HG03565 (cell line): ENCODE measurements at regions not wholly inside any gene's neighbourhood (a gene's known extent, or its start where the extent isn't known, plus 50 kb on each side); places are given as distances from the start of the nearest gene placed in this dataset.
"Not testable (repeated sequence)": the region's sequence is repeated elsewhere in the genome, so short reads cannot be mapped to it uniquely, and the experiment has no call there.

Experiments
- ATAC-seq: cut with Tn5 transposase; IDR thresholded peaks from one replicate; pipeline ENCODE4 v1.9.1; 2021; ENCODE audit warnings: mild to moderate bottlenecking, moderate library complexity; ENCODE audit not compliant: unreplicated experiment

DNA sequence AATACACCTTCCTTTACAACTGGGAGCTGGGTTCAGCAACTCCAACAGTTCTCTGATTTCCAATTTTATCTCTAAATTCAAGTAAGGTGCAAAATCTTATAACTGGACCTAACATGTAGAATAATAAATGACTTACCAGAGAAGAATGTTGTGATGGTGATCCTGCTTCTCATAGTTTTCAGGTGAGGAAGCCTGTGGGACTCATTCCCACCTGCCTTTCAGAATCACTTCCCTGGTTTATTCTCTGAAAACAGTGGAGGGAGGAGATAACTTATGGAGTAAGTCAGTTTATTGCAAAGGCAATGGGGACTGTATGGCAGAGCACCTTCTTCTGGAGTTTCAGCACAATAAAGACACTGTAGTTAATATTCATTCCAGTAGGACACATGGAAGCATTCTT, 1188.2 kb upstream of the FAM98A start:
- ATAC-seq, result no peak

DNA sequence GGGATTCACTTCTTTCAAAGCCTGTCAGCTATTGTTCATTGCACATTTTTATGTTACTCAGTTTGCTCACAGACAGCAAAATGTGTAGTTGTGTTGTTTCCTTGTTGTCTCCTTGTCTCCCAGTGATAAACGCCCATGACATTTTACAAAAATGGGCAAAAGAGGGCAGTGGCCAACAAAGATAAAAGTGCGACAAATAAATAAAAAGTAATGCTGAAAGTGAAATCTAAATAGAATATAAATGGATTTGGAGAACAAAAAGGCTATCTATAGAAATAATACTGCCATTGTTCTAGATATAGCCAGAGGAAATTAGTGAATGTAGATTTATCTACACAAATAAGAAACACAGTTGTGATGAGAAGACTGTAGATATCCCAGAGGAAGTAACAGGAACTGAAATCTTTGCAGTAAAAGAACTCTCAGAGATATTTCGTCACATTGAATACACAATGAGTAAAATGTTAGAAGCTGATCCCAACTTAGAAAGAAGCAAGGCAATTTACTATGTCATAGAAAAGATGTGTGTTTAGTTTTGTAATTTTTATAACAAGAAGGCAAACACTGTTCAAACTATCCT, 1186.2 kb upstream of the FAM98A start:
- ATAC-seq, result no peak

DNA sequence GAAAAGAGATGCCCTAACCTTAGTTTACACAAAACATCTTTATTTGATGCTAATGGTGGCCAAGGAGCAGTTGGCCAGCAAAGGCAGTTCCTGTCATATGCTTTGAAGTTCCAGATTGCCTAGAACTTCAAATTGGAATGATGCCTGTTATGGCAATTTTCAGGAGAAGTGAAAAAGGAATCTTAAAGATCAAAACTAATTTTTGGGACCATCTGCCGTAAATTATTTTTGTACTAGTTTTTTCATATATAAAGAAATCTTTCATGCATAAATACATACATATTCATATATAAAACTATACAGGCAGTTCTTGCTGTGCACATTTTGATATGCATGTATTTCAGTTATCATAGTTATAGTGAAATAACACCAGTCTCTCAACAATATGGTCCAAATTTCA, 1185.6 kb upstream of the FAM98A start:
- ATAC-seq, result no peak

DNA sequence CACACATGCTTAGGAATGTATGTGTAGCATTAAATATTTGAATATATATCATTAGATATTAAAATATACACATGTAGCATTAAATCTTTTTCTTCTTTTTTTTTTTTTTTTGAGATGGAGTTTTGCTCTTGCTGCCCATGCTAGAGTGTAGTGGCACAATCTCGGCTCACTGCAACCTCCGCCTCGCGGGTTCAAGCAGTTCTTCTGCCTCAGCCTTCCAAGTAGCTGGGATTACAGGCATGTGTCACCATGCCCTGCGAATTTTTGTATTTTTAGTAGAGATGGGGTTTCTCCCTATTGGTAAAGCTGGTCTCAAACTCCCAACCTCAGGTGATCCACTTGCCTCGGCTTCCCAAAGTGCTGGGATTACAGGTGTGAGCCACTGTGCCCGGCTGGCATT, 1151.6 kb upstream of the FAM98A start:
- ATAC-seq, result not testable (repeated sequence)

DNA sequence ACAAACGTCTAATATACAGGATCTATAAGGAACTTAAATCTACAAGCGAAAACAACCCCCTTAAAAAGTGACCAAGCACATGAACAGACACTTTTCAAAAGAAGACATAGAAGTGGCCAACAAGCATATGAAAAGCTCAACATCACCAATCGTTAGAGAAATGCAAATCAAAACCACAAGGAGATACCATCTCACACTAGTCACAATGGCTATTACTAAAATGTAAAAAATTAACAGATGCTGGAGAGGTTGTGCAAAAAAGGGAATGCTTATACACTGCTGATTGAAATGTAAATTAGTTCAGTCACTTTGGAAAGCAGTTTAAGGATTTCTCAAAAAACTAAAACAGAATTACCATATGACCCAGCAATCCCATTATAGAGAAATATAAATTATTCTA, 1148.5 kb upstream of the FAM98A start:
- no peak for ATAC-seq

DNA sequence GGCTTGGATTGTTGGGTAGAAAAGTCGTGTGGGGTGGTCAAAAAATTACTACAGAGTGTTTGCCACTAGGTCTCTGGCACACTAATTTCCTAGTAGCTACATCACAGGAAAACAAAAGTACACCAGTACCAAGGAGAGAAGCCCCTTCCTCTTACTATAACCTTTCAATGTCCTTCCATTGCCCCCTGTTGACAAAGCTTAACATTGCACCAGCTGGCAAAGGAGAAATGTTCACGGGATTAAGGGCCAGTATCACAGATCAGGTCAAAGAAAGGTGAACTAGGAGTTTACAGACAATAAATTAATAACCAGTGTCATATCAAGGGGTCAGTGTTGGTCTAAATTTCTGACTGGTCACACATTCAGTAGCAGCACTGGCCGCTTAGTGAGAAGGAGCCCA, 1139.6 kb upstream of the FAM98A start:
- no peak for ATAC-seq

DNA sequence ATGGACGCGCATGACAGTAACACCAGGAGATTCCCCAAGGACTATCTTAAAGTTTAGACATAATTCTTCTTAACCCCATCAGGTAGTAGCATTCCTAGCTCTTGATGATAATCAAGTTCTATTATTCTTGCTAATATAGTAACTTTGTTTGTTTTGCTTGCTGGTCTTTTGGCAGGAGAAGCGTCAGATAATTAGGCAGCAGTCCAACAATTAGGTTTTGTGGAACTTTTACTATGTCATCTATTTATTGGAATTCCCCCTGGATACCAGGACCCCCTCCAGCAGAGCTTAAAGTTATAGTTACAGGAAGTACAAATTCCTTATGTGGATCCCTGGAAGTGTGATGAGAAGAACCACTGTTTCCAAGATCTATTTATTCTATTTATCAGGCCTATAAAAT, 1138.0 kb upstream of the FAM98A start:
- ATAC-seq, result no peak

DNA sequence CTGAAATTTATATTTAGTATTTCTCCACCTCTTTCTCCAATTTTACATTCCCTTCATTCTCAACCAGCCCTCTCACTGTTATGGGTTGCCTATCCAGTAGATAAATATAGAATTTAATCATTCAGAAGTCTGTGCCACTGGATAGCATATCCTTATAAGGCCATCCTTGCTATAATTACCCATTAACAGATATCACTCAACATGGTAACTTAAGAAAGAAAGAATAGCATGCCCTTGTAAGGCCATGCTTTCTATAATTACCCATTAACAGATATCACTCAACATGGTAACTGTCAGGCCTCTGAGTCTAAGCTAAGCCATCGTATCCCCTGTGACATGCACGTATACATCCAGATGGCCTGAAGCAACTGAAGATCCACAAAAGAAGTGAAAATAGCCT, 1137.4 kb upstream of the FAM98A start:
- ATAC-seq, result no peak

DNA sequence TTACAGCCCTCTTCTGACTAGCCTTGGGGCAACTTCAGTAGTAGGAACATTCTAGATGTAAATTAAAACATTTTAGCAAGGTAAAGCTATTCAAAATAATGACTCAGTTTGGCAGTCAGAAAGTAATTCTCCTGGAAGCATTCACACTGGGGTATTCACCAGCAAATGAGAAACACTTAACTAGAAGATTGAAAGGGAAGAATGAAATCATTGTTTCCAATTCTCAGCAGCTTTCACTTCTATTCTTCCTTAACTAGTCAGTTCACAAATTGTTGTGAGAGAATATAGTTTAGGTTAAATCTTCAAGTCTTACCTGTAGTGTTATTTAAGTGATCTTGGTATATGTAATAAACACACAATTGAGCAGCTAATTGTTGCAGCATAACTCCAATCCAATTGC, 1135.6 kb upstream of the FAM98A start:
- ATAC-seq, result no peak

DNA sequence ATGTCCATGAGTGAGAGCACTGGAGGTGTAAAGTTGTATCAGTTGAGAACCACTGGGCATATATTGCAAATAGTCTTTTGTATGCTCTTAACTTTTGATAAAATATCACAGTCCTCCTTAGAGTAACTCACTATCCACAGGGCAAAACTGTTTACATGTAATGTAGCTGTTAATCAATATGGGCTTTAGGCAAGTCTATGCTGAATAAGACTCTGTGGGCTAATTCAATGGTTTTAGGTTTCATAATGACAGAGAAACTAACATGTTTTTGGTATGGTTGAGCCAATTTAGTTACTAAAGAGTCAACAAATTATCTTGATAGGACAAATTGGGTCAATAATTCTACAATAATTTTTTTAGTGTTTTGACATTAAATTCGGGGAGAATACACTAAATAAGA, 1134.9 kb upstream of the FAM98A start:
- no peak for ATAC-seq

DNA sequence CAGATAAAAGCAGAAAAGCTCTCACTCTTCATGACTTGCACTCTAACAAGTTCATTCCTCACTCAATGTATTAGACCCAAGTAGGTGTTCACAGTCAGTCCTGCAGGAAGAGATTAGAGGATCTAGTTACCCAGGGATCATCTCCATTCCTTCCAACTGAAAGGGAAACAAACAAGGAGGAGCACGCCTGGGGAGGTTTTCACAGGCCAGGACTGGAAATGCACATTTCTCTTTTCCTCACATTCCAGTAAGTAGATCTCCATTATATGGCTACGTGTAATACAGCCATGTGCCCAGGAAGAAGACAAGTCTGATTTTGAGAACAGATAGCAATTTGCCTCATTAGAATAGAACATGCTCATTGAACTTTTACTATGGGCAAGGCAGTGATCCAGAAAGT, 1132.2 kb upstream of the FAM98A start:
- ATAC-seq, result no peak

DNA sequence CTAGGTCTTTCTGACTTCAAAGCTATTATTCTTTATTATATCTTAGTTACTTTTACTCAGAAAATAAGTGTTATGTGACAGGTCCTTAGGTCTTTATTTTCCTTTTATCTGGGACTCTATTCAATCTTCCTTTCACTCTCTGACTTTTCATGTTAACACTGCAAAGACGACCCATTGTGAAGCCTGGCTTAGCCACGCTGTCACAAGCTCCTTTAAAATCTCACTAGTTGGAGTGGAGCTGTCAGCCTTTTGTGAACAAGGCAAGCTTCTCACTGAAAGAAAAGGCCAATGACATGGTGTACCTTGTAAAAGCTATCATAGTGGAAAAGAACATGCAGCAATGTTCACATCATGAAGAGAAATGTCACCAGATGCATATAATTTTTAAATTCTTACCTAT, 1130.7 kb upstream of the FAM98A start:
- ATAC-seq, result no peak

DNA sequence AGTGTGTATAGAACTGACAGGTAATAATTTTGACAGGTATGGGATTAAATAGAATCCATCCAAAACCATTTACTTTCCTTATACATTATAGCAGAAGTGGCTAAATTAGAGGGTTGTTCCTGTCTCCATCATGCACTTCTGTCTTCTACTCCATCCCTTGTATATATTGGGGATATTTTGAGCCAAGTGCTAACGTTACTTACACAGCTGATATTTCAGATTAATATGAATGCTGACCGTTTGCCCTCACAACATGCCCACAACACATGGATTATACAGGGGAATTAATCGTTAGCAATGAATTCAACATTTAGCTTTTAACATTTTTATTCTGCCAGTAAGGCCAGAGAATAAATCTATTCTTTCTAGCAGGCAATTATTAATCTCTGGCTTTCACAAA, 1125.0 kb upstream of the FAM98A start:
- ATAC-seq, result no peak

DNA sequence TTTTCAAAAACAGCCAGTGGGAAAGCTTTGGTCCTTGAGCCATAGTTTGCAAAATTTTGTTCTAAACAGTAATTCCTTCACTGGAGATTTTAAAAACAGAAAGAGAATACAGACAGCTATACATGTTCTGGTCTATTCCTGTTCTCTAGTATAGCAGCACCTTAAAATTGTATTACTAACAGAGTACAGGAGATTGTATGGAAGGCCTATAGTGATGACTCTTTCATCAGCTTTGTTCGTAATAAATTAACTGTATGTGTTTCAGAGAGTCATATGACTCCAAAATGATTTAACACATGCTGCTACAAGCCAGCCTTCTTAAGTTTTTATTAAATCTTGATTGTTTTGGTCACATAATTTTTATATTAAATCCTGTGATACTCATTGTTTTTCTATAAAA, 1124.6 kb upstream of the FAM98A start:
- ATAC-seq, result no peak

DNA sequence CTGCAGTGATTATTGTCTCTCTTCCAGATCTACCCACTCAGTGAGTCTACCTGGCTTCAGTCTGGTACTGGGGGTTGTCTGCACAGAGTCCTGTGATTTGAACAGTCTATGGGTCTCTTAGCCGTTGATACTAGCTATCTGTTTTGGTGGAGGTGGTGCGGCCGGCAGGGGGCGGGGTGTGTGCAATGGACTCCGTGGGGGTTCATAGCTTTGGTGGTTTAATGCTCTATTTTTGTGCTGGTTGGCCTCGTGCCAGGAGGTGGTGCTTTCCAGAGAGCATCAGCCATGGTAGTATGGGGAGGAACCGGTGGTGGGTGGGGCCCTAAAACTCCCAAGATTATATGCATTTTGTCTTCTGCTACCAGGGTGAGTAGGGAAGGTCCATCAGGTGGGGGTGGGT, 1120.1 kb upstream of the FAM98A start:
- ATAC-seq, result no peak

DNA sequence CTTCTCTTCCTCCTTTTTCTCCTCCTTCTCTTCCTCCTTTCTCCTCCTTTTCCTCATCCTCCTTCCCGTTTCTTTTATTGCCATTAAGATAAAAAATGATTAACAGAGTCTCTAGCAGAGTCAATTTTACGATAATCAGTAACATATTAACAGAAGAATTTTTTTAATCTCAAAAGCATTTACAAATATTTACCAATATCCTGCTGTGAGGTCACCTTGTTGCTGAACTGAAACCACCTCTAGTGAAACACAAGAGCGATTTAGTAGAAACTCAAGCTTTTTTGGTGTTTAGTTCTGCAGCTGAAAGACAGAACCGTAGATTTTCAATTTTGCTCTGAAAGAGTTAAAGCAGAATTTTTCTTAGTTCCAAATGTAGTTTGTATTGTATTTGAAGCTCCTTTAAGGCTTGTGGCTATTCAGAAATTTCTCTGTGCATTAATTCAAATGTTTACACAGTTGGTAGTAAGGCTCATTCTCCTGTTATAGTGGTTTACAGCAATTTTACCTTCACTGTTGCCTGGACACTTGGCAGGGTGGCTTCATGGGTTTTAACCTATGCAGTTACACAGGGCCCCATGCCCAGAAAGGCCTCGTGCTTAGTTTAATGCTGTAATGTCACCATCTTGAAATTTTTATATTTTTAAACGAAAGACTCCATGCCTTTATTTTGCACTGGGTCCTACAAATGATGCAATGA, 1106.6 kb upstream of the FAM98A start:
- no peak for ATAC-seq

DNA sequence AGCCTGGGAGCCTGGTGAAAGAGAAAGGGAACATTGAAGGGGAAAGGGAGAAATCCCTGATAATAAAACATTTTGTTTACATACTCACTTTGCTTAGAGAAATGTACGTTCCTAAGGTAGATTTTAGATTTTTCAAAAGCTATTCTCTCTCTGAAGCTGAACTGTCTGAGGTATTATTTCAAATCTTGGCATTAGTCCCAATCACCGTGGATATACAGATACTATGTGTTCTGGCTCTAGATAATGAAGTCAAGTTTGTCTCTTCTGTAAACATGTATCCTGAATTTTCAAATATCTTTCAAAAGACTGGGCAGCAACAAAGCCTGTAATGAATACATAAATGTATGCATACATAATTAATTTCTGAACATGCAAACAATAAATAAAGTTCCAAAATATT, 1104.2 kb upstream of the FAM98A start:
- no peak for ATAC-seq

DNA sequence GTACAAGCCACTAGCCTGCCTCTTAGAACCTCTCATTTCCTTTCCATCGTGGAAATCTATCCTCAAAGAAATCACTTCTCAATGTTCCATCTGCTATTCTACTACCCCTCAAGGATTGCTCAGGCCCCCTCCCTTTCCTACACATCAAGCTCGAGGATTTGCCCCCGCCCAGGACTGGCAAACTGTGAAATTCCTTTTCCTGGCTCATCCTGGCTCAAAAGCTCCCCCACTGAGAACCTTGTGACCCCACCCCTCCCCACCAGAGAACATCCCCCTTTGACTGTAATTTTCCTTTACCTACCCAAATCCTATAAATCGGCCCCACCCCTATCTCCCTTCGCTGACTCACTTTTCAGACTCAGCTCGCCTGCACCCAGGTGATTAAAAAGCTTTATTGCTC, 1103.3 kb upstream of the FAM98A start:
- not testable (repeated sequence) for ATAC-seq

DNA sequence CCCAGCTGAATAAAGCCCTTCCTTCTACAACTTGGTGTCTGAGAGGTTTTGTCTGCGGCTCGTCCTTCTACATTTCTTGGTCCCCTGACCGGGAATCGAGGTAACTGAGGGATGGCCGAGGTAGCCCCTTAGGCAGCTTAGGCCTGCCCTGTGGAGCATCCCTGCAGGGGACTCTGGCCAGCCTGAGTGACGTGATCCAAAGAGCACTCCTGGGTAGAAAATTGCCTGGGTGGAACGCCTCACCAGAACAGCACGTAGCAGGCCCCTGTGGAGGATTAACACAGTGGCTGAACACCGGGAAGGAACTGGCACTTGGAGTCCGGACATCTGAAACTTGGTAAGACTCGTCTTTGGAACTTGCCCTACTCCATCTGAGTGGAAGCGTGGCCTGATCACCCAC, 1078.5 kb upstream of the FAM98A start:
- not testable (repeated sequence) for ATAC-seq

DNA sequence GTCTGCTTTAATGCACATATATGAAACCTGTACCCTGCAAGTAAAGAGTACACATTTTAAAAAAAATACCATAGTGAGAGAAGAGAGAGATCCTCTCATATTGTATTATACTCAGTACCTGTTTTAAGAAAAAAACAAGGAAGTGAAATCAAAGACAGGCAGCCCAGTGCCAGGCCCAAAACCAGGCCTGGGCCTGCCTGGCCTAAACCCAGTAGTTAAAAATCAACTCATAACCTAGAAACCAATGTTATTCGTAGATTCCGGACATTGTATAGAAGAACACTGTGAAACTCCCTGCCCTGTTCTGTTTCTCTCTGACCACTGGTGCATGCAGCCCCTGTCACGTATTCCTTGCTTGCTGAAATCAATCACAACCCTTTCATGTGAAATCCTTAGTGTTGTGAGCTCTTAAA, 1078.0 kb upstream of the FAM98A start:
- ATAC-seq, result not testable (repeated sequence)

DNA sequence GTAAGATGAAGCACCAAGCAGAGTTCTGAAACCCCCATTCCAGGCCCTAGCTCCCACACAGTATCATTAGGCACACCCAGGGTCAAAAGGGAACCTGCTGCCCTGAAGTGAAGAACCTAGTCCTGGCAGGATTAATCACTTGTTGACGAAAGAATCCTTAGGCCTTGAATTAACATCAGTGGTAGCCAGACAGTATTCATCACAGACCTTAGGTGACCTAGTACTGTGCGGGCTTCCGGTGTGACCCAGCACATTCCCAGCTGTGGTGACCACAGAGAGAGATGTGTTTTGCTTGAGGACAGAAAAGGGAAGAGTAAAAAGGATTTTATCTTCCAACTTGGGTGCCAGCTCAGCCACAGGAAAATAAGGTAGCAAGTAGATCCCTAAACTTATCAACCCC, 1071.4 kb upstream of the FAM98A start:
- no peak for ATAC-seq

DNA sequence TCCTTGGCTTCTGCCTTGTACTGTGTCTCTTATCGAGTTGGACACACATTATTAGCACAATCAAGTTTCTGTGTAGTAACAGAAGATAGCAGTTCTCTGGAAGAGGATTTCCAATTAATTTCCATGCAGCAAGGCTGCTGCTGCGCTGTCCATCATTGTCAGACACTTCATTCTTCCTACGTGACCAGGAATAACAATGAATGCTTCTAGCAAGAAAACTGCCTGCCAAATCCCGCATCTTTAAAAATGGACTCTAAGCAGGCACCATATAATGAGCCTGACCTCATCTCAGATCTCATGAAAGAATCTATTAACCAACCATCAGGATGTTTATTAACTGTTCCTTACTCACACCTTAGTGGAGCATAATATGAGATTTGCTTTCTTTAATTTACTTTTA, 1067.7 kb upstream of the FAM98A start:
- ATAC-seq, result no peak

DNA sequence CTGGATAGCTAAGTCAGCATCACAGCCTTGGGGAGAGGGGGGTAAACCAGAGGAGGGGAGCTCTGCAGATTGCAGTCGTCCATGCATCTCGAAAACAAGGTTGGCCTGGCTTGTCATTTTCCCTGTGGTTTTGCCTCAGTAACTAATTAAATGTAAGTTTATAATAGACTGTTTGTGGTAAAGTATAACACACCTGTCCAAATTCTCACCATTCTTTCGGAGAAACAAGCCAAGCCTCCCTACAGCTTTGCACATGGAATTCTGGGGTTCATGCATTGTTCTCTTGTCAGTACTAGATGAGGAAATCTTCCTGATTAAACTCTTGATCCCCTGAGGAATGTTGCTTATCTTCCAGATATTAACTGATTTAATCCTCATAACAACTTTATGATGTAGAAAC, 1065.2 kb upstream of the FAM98A start:
- no peak for ATAC-seq
